ENCODE measurements at regions not wholly inside any gene's neighbourhood (a gene's known extent, or its start where the extent isn't known, plus 50 kb on each side); places are given as distances from the start of the nearest gene placed in this dataset.
A peak's percentile ranks its signal among the peaks of the same experiment; 100 is the strongest.

GRCh38 chr2:163259489-163259888 is 420.9 kb upstream of the KCNH7 start:
- TF ChIP-seq CTCF (conservative IDR thresholded peaks at IDR 0.05; ENCODE audit: control insufficient read depth, insufficient read depth, low read depth, low read length): no peak
- no peak overlapping the region for H3K4me3 ChIP-seq (ENCODE audit: control insufficient read depth, low read depth, low read length)
- DNase-seq (ENCODE audit: low read depth): peak; percentile 8

GRCh38 chr2:163255086-163255485 is 416.5 kb upstream of the KCNH7 start:
- TF ChIP-seq CTCF (conservative IDR thresholded peaks at IDR 0.05; ENCODE audit: control insufficient read depth, insufficient read depth, low read depth, low read length): no peak
- no peak overlapping the region for H3K4me3 ChIP-seq (ENCODE audit: control insufficient read depth, low read depth, low read length)
- no peak for DNase-seq (ENCODE audit: low read depth)

- H3K4me3 ChIP-seq (ENCODE audit: control insufficient read depth, low read depth, low read length): no peak overlapping the region
- no peak for TF ChIP-seq CTCF (conservative IDR thresholded peaks at IDR 0.05; ENCODE audit: control insufficient read depth, insufficient read depth, low read depth, low read length)
- DNase-seq (ENCODE audit: low read depth): peak; percentile 5
Observed at GRCh38 chr2:163253621-163254285, 415.2 kb upstream of the KCNH7 start.

GRCh38 chr2:163252199-163252598 is 413.6 kb upstream of the KCNH7 start:
- no peak overlapping the region for H3K4me3 ChIP-seq (ENCODE audit: control insufficient read depth, low read depth, low read length)
- peak; percentile 4 for DNase-seq (ENCODE audit: low read depth)
- no peak for TF ChIP-seq CTCF (conservative IDR thresholded peaks at IDR 0.05; ENCODE audit: control insufficient read depth, insufficient read depth, low read depth, low read length)

GRCh38 chr2:163248376-163249253 is 410.0 kb upstream of the KCNH7 start:
- DNase-seq (ENCODE audit: low read depth): peak; percentile 17
- no peak overlapping the region for H3K4me3 ChIP-seq (ENCODE audit: control insufficient read depth, low read depth, low read length)

GRCh38 chr2:163247847-163248220 is 409.3 kb upstream of the KCNH7 start:
- no peak for DNase-seq (ENCODE audit: low read depth)
- no peak overlapping the region for H3K4me3 ChIP-seq (ENCODE audit: control insufficient read depth, low read depth, low read length)
- TF ChIP-seq CTCF (conservative IDR thresholded peaks at IDR 0.05; ENCODE audit: control insufficient read depth, insufficient read depth, low read depth, low read length): no peak

More at GRCh38 chr2:163248376-163249253, 410.0 kb upstream of the KCNH7 start:
- TF ChIP-seq CTCF (conservative IDR thresholded peaks at IDR 0.05; ENCODE audit: control insufficient read depth, insufficient read depth, low read depth, low read length): no peak

All from fibroblast of mammary gland (primary cell).